GM18868 (cell line): ENCODE measurements at regions not wholly inside any gene's neighbourhood (a gene's known extent, or its start where the extent isn't known, plus 50 kb on each side); places are given as distances from the start of the nearest gene placed in this dataset.
"Not testable (repeated sequence)": the region's sequence is repeated elsewhere in the genome, so short reads cannot be mapped to it uniquely, and the experiment has no call there.

Experiments used
- ATAC-seq: cut with Tn5 transposase; IDR thresholded peaks from one replicate; pipeline ENCODE4 v1.9.1; 2021; ENCODE audit warnings: mild to moderate bottlenecking, moderate library complexity; ENCODE audit not compliant: unreplicated experiment

- ATAC-seq, result no peak
These were observed 128.3 kb upstream of the CARMIL1 start for GRCh38 chr6:25150863-25151262.

DNA sequence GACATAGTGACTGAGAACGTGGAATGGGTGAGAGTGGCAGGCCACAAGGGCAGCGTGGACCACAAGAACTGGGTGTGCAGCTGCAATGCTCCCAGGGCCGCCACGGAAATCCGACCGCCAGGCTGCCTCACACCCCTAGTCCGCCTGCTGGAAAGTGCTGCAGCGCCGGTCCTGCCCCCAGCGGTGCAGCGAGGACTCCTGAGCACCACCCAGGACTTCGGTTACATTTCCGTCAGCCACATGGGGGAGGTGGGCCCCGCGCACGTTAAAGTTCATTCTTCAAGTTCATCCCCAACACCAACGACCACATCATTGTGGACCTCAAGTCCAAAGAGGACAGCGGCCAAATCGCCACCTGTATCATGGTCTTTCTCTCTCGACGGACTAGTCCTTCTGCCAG, 126.1 kb upstream of the CARMIL1 start:
- ATAC-seq, result no peak

DNA sequence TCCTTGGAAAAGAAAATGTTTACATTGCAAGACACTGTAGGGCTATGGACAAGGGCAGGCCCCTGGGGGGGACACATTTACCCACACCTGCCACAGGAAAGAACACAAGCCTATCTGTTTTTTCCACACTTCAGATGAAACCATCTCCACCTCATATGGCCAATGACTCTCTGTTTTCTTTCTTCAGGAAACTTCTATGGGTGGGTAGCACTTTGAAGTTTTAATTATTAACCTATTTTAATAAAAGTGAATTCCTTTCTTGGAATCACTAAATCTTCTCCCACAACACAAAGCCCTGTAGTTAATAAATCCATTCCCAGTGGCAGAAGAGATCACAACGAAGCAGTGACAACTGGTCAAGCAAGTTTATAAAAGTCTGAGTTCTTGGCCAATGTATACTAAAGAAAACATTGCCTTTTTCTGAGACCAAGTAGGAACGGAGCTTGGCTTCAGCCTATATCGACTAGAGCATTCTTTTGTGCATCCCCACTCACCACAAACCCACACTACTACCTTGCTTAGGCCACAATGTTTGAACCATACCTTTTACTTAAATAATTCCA, 125.1 kb upstream of the CARMIL1 start:
- ATAC-seq, result no peak

DNA sequence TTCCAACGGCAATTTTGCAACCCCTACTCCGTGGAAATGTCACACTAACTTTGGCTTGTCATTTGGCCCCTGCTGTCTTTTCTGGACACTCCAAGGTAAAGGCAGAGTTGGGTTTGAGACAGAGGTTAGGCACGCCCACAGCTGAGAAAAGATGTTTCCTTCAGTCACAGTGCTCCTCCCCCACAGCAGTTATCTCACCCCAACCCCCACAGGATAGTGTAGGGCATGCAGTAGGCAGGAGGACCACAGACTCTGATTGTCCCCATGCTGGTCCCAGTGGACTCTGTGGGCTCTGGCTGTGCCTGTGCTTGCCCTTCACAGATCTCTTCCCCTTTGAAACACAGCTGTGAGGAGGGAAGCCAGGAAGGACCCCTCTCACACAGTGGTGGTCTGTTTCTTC, 124.0 kb upstream of the CARMIL1 start:
- ATAC-seq, result no peak

- ATAC-seq, result no peak
These were observed 123.1 kb upstream of the CARMIL1 start for GRCh38 chr6:25156123-25156522.

GRCh38 chr6:25157183-25157582, 122.0 kb upstream of the CARMIL1 start:
- ATAC-seq, result no peak

DNA sequence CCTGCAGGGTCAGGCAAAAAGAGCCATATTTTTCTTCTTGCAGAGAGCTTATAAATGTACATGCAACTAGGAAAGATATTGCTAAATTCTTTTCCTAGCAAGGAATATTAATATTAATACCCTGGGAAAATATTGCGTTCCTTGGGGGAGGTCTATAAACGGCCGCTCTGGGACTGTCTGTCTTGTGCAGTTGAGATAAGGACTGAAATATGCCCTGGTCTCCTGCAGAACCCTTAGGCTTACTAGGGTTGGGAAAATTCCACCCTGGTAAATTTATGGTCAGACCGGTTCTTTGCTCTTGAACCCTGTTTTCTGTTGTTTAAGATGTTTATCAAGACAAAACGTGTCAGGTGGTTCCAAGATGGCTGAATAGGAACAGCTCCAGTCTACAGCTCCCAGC, 121.3 kb upstream of the CARMIL1 start:
- no peak for ATAC-seq

GRCh38 chr6:25160134-25160533, 119.0 kb upstream of the CARMIL1 start:
- ATAC-seq, result not testable (repeated sequence)

DNA sequence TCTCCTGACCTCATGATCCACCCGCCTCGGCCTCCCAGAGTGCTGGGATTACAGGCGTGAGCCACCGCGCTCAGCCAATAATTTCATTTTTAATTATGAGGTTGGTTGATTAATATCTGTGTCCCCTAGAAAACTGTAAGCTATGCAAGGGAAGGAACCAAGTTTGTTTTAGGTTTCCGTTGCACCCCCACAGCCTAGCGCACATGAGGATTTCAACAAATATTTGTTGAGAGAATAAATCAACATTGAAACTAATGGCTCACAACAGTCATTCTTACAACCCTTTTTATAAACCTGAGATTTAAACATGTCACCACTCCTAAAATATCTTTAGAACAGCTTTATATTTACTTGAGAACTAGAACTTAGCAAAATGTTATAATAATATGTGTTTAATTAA, 114.0 kb upstream of the CARMIL1 start:
- no peak for ATAC-seq

- no peak for ATAC-seq
These were observed 113.4 kb upstream of the CARMIL1 start for GRCh38 chr6:25165800-25166199.

- no peak for ATAC-seq
These were observed 112.0 kb upstream of the CARMIL1 start for GRCh38 chr6:25166955-25167748.

DNA sequence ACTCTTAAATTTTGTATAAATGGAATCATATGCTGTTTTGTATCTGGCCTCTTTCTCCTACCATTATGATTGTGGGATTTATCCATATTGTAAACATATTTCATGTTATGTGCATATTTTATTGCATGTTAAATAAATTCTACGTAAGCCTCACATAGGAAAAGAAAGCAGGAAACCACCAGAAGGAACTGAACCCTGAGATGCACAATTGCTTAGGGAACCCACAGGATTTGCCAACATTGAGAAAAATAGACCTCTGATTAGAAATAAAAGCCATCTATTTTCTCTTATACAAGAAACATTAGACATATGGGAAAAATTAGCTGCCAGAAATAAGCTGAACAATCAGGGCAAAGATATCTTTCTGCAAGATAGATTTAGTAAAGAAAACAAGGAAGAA, 111.2 kb upstream of the CARMIL1 start:
- ATAC-seq, result no peak

- ATAC-seq, result no peak
These were observed 110.5 kb upstream of the CARMIL1 start for GRCh38 chr6:25168637-25169036.

DNA sequence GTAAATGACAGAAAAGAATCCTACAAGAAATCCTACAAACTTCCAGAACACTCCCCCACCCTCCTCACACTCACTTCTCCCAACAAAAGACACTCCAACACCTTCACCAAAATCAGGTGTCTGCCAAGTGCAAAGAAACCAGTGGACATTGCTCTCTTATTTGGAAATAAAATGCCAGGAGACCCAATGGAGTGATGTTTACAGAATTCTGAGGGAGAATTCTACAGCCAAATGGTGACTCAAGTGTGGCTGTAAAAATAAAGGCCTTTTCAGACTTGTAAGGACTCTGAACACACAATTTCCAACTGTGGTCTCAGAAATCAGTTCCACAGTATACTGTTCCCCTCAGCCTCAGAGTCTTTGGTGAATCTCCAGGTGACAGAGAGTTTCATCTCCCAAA, 109.6 kb upstream of the CARMIL1 start:
- no peak for ATAC-seq

- no peak for ATAC-seq
These were observed 109.2 kb upstream of the CARMIL1 start for GRCh38 chr6:25169961-25170360.

DNA sequence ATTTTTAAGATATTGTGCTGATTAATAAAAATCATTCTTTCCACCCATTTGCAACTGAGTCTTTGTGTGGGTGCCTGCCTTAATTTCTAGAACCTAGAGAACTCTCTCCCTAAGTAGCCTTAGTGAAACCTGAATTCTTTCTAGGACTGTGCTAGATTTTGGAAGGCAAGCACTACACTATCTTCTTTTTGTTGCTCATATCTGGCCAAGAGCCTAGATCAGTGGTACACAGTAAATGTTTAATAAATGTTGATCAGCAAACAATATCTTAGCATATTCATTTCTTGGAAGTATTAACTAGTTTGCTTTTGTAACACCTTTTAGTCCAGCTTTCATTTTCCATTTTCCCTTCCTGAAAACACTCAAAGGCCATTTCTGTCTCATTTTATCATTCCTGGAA, 108.5 kb upstream of the CARMIL1 start:
- no peak for ATAC-seq

DNA sequence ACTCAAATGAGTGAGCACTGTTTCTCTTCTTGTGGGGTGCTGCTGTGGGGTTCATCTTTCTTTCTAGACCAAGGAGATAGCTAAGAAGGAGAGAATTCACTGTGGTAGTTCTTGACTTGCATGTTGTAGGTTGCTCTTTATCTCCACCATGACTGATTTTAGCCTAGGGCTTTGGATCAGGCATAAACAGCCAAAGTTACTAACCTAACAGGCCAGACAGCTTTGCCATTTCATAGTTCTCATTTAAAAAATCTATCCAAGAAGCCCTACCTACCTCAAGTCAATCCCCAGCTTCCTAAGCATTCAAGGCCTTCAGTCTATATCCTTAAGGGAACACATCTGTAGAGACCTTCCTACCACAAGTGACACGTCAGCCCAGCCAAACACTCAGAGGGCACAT, 107.9 kb upstream of the CARMIL1 start:
- ATAC-seq, result no peak

DNA sequence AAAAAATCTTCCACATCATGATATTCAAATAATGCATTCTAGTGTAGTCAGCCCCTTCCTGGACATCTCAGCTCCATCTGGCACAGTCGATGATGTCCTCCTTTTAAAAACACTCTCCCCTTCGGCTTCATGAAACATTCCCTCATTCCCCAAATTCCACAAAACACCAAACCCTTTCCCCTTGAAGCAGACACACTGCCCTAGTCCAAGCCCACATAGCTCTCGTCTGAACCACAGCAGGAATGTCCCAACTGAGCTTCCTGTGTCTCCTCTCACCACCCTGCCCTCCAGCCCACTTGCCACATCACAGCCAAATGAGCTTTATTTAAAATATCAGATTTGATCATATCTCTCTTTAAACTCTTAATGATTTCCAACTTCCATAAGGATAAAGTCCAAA, 106.4 kb upstream of the CARMIL1 start:
- ATAC-seq, result no peak

- ATAC-seq, result no peak
These were observed 105.9 kb upstream of the CARMIL1 start for GRCh38 chr6:25173246-25173645.

GRCh38 chr6:25173951-25174474, 105.2 kb upstream of the CARMIL1 start:
- no peak for ATAC-seq

GRCh38 chr6:25174678-25175077, 104.5 kb upstream of the CARMIL1 start:
- no peak for ATAC-seq

DNA sequence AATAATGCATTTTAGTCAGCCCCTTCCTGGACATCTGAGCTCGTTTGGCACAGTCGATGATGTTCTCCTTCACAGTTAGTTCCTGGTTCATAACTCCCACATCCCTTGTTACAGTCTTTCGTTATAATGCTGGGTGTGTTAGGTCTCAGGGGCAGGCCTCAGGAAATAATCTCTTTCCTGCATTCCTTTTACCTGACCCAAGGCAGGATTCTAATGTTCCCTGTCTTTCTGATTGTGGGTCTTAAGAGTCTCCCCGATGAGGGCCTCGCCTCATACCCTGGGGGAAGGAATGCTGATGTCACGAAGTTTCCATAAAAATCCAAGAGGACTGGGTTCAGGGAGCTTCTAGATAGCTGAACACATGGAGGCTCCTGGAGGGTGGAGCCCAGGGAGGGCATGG, 104.0 kb upstream of the CARMIL1 start:
- no peak for ATAC-seq

DNA sequence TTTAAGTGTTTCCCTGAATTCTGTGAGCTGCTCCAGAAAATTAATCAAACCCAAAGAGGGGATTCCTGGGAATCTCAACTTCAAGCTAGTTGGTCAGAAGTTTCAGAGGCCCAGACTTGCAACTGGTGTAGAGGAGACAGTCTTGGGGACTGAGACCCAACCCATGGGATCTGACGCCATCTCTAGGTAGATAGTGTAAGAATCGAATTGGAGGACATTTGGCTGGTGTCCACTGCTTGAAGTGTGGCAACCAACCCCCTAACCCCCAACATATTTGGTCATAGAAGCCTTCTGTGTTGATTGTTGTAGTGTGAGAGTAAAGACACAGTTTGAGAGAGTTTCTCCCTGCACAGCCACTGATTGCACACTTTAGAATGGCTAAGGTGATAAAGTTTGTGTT, 103.5 kb upstream of the CARMIL1 start:
- ATAC-seq, result no peak
